DMS114 treated with DMSO at 0.1 percent for 48 hours (cell line): ENCODE measurements at regions not wholly inside any gene's neighbourhood (a gene's known extent, or its start where the extent isn't known, plus 50 kb on each side); places are given as distances from the start of the nearest gene placed in this dataset.

Source experiments
- DNase-seq: peaks from one replicate; lab custom pipeline; 2025; ENCODE audit not compliant: unreplicated experiment; lab: John Stamatoyannopoulos, UW

- DNase-seq: no peak
Observed at GRCh38 chr19:32138416-32138815, 207.0 kb upstream of the ZNF507 start.

- no peak for DNase-seq
Observed at GRCh38 chr19:32141840-32142511, 203.4 kb upstream of the ZNF507 start.

GRCh38 chr19:32146664-32147063 lies 198.7 kb upstream of the ZNF507 start:
- no peak for DNase-seq

- DNase-seq: no peak
Observed at GRCh38 chr19:32150605-32151004, 194.8 kb upstream of the ZNF507 start.

- no peak for DNase-seq
Observed at GRCh38 chr19:32154418-32154817, 191.0 kb upstream of the ZNF507 start.

- no peak for DNase-seq
Observed at GRCh38 chr19:32164384-32164992, 180.9 kb upstream of the ZNF507 start.

GRCh38 chr19:32165141-32165540 lies 180.3 kb upstream of the ZNF507 start:
- DNase-seq: no peak

- DNase-seq: no peak
Observed at GRCh38 chr19:32165750-32166149, 179.7 kb upstream of the ZNF507 start.

GRCh38 chr19:32166238-32166637 lies 179.2 kb upstream of the ZNF507 start:
- no peak for DNase-seq

GRCh38 chr19:32168111-32168510 lies 177.3 kb upstream of the ZNF507 start:
- DNase-seq: no peak

- no peak for DNase-seq
Observed at GRCh38 chr19:32168606-32169005, 176.8 kb upstream of the ZNF507 start.

- no peak for DNase-seq
Observed at GRCh38 chr19:32171719-32172151, 173.7 kb upstream of the ZNF507 start.

- DNase-seq: no peak
Observed at GRCh38 chr19:32172566-32173160, 172.7 kb upstream of the ZNF507 start.

- no peak for DNase-seq
Observed at GRCh38 chr19:32173836-32174235, 171.6 kb upstream of the ZNF507 start.

- no peak for DNase-seq
Observed at GRCh38 chr19:32174386-32175113, 170.9 kb upstream of the ZNF507 start.

GRCh38 chr19:32176591-32176990 lies 168.8 kb upstream of the ZNF507 start:
- DNase-seq: no peak

- no peak for DNase-seq
Observed at GRCh38 chr19:32177686-32178085, 167.7 kb upstream of the ZNF507 start.

GRCh38 chr19:32178401-32178800 lies 167.0 kb upstream of the ZNF507 start:
- DNase-seq: no peak

- no peak for DNase-seq
Observed at GRCh38 chr19:32178956-32179355, 166.5 kb upstream of the ZNF507 start.

- no peak for DNase-seq
Observed at GRCh38 chr19:32181216-32181920, 164.0 kb upstream of the ZNF507 start.
